ENCODE measurements at regions not wholly inside any gene's neighbourhood (a gene's known extent, or its start where the extent isn't known, plus 50 kb on each side); places are given as distances from the start of the nearest gene placed in this dataset.

GRCh38 chr4:61068060-61068459, 132.1 kb upstream of the ADGRL3 start:
- TF ChIP-seq CTCF (conservative IDR thresholded peaks at IDR 0.05 in 1 of 2, IDR thresholded peaks at IDR 0.05 in 1 of 2; ENCODE audit: extremely low read depth in 1 of 2, insufficient read depth in 1 of 2, low read depth in 1 of 2, low read length in 2 of 2), result no peak
- no peak for TF ChIP-seq EZH2 (IDR thresholded peaks at IDR 0.05; ENCODE audit: borderline replicate concordance, low read length)

All from mammary epithelial cell (primary cell).